Brain microvascular endothelial cell (primary cell): ENCODE measurements at regions not wholly inside any gene's neighbourhood (a gene's known extent, or its start where the extent isn't known, plus 50 kb on each side); places are given as distances from the start of the nearest gene placed in this dataset.

Experiments
- DNase-seq: peaks from one replicate; pipeline ENCODE4 v3.0.0-alpha.2; 2020
- H3K27ac ChIP-seq: fragments of 250-450 bp; sonication (Bioruptor Pico); 2 replicates; pipeline ENCODE4 v1.5.1; 2020; ENCODE audit warnings: mild to moderate bottlenecking, moderate library complexity
- H3K27me3 ChIP-seq: fragments of 250-450 bp; sonication (Bioruptor Pico); replicated peaks from 2 replicates; pipeline ENCODE4 v1.5.1; 2020; ENCODE audit warnings: mild to moderate bottlenecking
- H3K36me3 ChIP-seq: fragments of 250-450 bp; sonication (Bioruptor Pico); replicated peaks from 2 replicates; pipeline ENCODE4 v1.5.1; 2020; ENCODE audit warnings: mild to moderate bottlenecking
- H3K4me3 ChIP-seq: 2 replicates; pipeline ENCODE4 v1.5.1; 2011; ENCODE audit warnings: low read depth, mild to moderate bottlenecking, control low read depth, low read length, moderate library complexity
- in situ Hi-C: cut with HindIII; loops from 2 replicates; pipeline ENCODE4 v1.10.0; 2017; ENCODE audit warnings: low sequenced_read_pairs, low pct_ligation_motif_present
- TF ChIP-seq, protein P1 (sequence below): IDR thresholded peaks from 2 replicates; pipeline ENCODE4 v1.5.1; 2011; ENCODE audit warnings: low read depth, mild to moderate bottlenecking, moderate library complexity, low read length, control low read depth, inconsistent platforms; ENCODE audit errors: missing control alignments

DNA sequence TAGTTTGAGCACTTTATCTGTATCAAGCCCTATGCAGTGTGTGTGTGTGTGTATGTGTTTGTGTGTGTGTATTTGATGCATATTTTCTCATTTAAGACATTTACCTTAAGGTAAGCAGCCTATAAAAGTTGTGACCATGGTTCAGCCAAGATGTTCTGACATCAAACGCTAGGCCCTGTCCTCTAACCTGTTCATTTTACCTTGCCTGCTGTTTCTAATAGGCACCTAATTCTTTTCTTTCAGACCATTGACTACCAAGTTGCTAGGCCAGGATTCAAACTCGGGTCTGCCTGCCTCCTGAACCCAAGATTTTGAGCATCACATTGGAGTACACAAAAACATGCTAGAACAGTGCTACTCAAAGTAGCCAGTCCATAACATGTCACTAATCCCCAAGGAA lies 274.5 kb downstream of the PLK2 start:
- in situ Hi-C loops: no loop called here
- Histone ChIP-seq H3K27ac (peak overlapping the region; percentile 16), H3K4me3 (no peak overlapping the region)

GRCh38 chr5:58184910-58185309 lies 275.0 kb downstream of the PLK2 start:
- no peak overlapping the region for H3K4me3 ChIP-seq
- H3K36me3 ChIP-seq: no peaks in the 10 kb centered on the region
- H3K27me3 ChIP-seq: no peaks in the 10 kb centered on the region
- TF ChIP-seq, protein P1, sequence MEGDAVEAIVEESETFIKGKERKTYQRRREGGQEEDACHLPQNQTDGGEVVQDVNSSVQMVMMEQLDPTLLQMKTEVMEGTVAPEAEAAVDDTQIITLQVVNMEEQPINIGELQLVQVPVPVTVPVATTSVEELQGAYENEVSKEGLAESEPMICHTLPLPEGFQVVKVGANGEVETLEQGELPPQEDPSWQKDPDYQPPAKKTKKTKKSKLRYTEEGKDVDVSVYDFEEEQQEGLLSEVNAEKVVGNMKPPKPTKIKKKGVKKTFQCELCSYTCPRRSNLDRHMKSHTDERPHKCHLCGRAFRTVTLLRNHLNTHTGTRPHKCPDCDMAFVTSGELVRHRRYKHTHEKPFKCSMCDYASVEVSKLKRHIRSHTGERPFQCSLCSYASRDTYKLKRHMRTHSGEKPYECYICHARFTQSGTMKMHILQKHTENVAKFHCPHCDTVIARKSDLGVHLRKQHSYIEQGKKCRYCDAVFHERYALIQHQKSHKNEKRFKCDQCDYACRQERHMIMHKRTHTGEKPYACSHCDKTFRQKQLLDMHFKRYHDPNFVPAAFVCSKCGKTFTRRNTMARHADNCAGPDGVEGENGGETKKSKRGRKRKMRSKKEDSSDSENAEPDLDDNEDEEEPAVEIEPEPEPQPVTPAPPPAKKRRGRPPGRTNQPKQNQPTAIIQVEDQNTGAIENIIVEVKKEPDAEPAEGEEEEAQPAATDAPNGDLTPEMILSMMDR: no peak
- in situ Hi-C loops: no loop called here
- peak overlapping the region; percentile 16 for H3K27ac ChIP-seq
- peak; percentile 41 for DNase-seq

More for the DNA sequence above, 274.5 kb downstream of the PLK2 start:
- no peak for DNase-seq
- Histone ChIP-seq H3K36me3 (no peaks in the 10 kb centered on the region), H3K27me3 (no peaks in the 10 kb centered on the region)
- TF ChIP-seq, protein P1: no peak

- DNase-seq: no peak
- in situ Hi-C loops: no loop called here
- Histone ChIP-seq H3K36me3 (no peaks in the 10 kb centered on the region), H3K27ac (no peak overlapping the region), H3K27me3 (no peaks in the 10 kb centered on the region), H3K4me3 (no peak overlapping the region)
- TF ChIP-seq, protein P1: no peak
Measured at GRCh38 chr5:58183786-58184085, 276.1 kb downstream of the PLK2 start.

- H3K36me3 ChIP-seq: no peaks in the 10 kb centered on the region
- DNase-seq: no peak
- H3K4me3 ChIP-seq: no peak overlapping the region
- no peak overlapping the region for H3K27ac ChIP-seq
- H3K27me3 ChIP-seq: no peaks in the 10 kb centered on the region
- in situ Hi-C loops: no loop called here
- TF ChIP-seq, protein P1: no peak
Measured at GRCh38 chr5:58183078-58183785, 276.7 kb downstream of the PLK2 start.

- Histone ChIP-seq H3K27ac (no peak overlapping the region), H3K27me3 (no peaks in the 10 kb centered on the region), H3K4me3 (no peak overlapping the region), H3K36me3 (no peaks in the 10 kb centered on the region)
- DNase-seq: no peak
- in situ Hi-C loops: no loop called here
- TF ChIP-seq, protein P1: no peak
Measured at GRCh38 chr5:58182287-58182841, 277.5 kb downstream of the PLK2 start.

DNA sequence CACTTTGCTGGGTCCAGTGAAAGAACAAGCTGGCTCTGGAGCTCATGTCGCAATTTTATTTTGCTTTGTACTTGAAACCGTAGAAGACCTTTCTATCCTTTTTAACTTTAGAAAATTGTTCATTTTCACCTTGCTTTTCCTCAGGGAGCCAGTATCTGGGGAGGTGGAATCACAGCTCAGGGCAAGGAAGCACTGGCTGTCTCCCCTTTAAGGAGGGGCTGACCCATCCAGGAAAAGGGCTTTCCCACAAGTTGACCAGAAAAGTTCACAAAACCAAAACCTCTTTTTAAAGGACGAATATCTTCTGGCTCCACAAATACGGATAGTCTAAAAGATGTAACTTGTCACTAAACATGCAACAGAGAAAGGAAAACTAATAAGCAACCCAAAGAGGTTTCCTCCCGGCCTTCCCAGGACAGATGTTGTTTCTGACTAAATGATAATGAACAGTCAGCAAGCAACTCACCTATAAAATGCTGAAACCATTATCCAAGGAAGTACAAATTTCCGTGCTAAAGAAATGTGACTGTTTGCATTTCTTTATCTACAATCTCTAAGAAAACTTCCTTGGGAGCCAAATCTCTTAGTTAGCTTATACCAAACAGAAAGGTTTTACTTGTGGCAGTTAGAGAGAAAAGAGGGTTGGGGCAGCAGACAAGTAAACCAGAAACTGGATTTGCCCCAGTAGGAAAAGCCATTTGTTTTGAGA lies 278.2 kb downstream of the PLK2 start:
- H3K27me3 ChIP-seq: no peaks in the 10 kb centered on the region
- TF ChIP-seq, protein P1: no peak
- H3K4me3 ChIP-seq: no peak overlapping the region
- no peak overlapping the region for H3K27ac ChIP-seq
- in situ Hi-C loops: no loop called here
- no peak for DNase-seq
- no peaks in the 10 kb centered on the region for H3K36me3 ChIP-seq
